ENCODE measurements at regions not wholly inside any gene's neighbourhood (a gene's known extent, or its start where the extent isn't known, plus 50 kb on each side); places are given as distances from the start of the nearest gene placed in this dataset.

GRCh38 chr5:155434267-155434666 lies 420.7 kb downstream of the KIF4B start:
- no peaks in the 10 kb centered on the region for H3K4me1 Mint-ChIP-seq (ENCODE audit: low read depth in 2 of 2)
- H3K27ac Mint-ChIP-seq, result no peak overlapping the region
- H3K36me3 Mint-ChIP-seq (ENCODE audit: insufficient read depth), result no peaks in the 10 kb centered on the region
- peaks cover 0 to 5% of the 10 kb centered on the region in 2 donors for H3K9me3 Mint-ChIP-seq
- DNase-seq (no peak), ATAC-seq (replicated peaks) (no peak)
- peaks cover 0 to 6% of the 10 kb centered on the region in 2 donors for H3K27me3 Mint-ChIP-seq
- H3K4me3 Mint-ChIP-seq, result no peak overlapping the region

- H3K4me1 Mint-ChIP-seq (ENCODE audit: low read depth in 2 of 2), result no peaks in the 10 kb centered on the region
- no peaks in the 10 kb centered on the region for H3K36me3 Mint-ChIP-seq (ENCODE audit: insufficient read depth)
- H3K4me3 Mint-ChIP-seq, result no peak overlapping the region
- DNase-seq, result no peak
- peaks cover 0 to 6% of the 10 kb centered on the region in 2 donors for H3K27me3 Mint-ChIP-seq
- H3K9me3 Mint-ChIP-seq, result peaks cover 0 to 5% of the 10 kb centered on the region in 2 donors
- no peak overlapping the region for H3K27ac Mint-ChIP-seq
- no peak for ATAC-seq (replicated peaks)
These were observed 421.1 kb downstream of the KIF4B start for GRCh38 chr5:155434681-155435080.

GRCh38 chr5:155441849-155442248 lies 428.3 kb downstream of the KIF4B start:
- no peak for DNase-seq
- Mint-ChIP-seq H3K9me3 (peaks cover 3 to 17% of the 10 kb centered on the region in 2 donors), H3K4me1 (ENCODE audit: low read depth in 2 of 2) (no peaks in the 10 kb centered on the region), H3K36me3 (ENCODE audit: insufficient read depth) (no peaks in the 10 kb centered on the region), H3K4me3 (no peak overlapping the region), H3K27ac (no peak overlapping the region), H3K27me3 (no peaks in the 10 kb centered on the region)
- ATAC-seq (replicated peaks), result no peak

- H3K9me3 Mint-ChIP-seq, result peaks cover 0 to 4% of the 10 kb centered on the region in 2 donors
- DNase-seq (no peak), ATAC-seq (replicated peaks) (no peak)
- no peak overlapping the region for H3K4me3 Mint-ChIP-seq
- H3K27ac Mint-ChIP-seq, result no peak overlapping the region
- H3K27me3 Mint-ChIP-seq, result peaks cover 6 to 8% of the 10 kb centered on the region in 2 donors
- no peaks in the 10 kb centered on the region for H3K4me1 Mint-ChIP-seq (ENCODE audit: low read depth in 2 of 2)
- no peaks in the 10 kb centered on the region for H3K36me3 Mint-ChIP-seq (ENCODE audit: insufficient read depth)
These were observed 437.6 kb downstream of the KIF4B start for GRCh38 chr5:155451106-155451505.

- Mint-ChIP-seq H3K36me3 (ENCODE audit: insufficient read depth) (no peaks in the 10 kb centered on the region), H3K9me3 (peaks cover 0 to 4% of the 10 kb centered on the region in 2 donors), H3K27me3 (peaks cover 6% of the 10 kb centered on the region in 2 donors), H3K4me3 (no peak overlapping the region), H3K27ac (no peak overlapping the region), H3K4me1 (ENCODE audit: low read depth in 2 of 2) (no peaks in the 10 kb centered on the region)
- DNase-seq, result no peak
- ATAC-seq (replicated peaks), result no peak
These were observed 442.4 kb downstream of the KIF4B start for GRCh38 chr5:155455791-155456514.

GRCh38 chr5:155459889-155460500 lies 446.4 kb downstream of the KIF4B start:
- H3K36me3 Mint-ChIP-seq (ENCODE audit: insufficient read depth), result no peaks in the 10 kb centered on the region
- no peak overlapping the region for H3K27ac Mint-ChIP-seq

GRCh38 chr5:155460501-155460931 lies 447.0 kb downstream of the KIF4B start:
- H3K27ac Mint-ChIP-seq, result no peak overlapping the region
- H3K4me3 Mint-ChIP-seq, result no peak overlapping the region
- H3K36me3 Mint-ChIP-seq (ENCODE audit: insufficient read depth), result no peaks in the 10 kb centered on the region
- no peaks in the 10 kb centered on the region for H3K4me1 Mint-ChIP-seq (ENCODE audit: low read depth in 2 of 2)
- no peak for DNase-seq
- no peak for ATAC-seq (replicated peaks)
- H3K27me3 Mint-ChIP-seq, result no peaks in the 10 kb centered on the region
- H3K9me3 Mint-ChIP-seq, result no peaks in the 10 kb centered on the region

More at GRCh38 chr5:155459889-155460500, 446.4 kb downstream of the KIF4B start:
- no peak for ATAC-seq (replicated peaks)
- no peak overlapping the region for H3K4me3 Mint-ChIP-seq
- no peaks in the 10 kb centered on the region for H3K27me3 Mint-ChIP-seq
- H3K9me3 Mint-ChIP-seq, result no peaks in the 10 kb centered on the region
- no peaks in the 10 kb centered on the region for H3K4me1 Mint-ChIP-seq (ENCODE audit: low read depth in 2 of 2)
- no peak for DNase-seq

- no peak for ATAC-seq (replicated peaks)
- Mint-ChIP-seq H3K4me3 (no peak overlapping the region), H3K4me1 (ENCODE audit: low read depth in 2 of 2) (no peaks in the 10 kb centered on the region), H3K27ac (no peak overlapping the region), H3K36me3 (ENCODE audit: insufficient read depth) (no peaks in the 10 kb centered on the region), H3K9me3 (no peaks in the 10 kb centered on the region), H3K27me3 (no peaks in the 10 kb centered on the region)
- DNase-seq, result no peak
These were observed 447.7 kb downstream of the KIF4B start for GRCh38 chr5:155461304-155461703.

- DNase-seq (no peak), ATAC-seq (replicated peaks) (no peak)
- H3K36me3 Mint-ChIP-seq (ENCODE audit: insufficient read depth), result no peaks in the 10 kb centered on the region
- H3K9me3 Mint-ChIP-seq, result no peaks in the 10 kb centered on the region
- no peak overlapping the region for H3K4me3 Mint-ChIP-seq
- no peaks in the 10 kb centered on the region for H3K27me3 Mint-ChIP-seq
- H3K4me1 Mint-ChIP-seq (ENCODE audit: low read depth in 2 of 2), result no peaks in the 10 kb centered on the region
- no peak overlapping the region for H3K27ac Mint-ChIP-seq
These were observed 453.3 kb downstream of the KIF4B start for GRCh38 chr5:155466851-155467250.

GRCh38 chr5:155471027-155471426 lies 457.5 kb downstream of the KIF4B start:
- Mint-ChIP-seq H3K27ac (no peak overlapping the region), H3K4me1 (ENCODE audit: low read depth in 2 of 2) (no peaks in the 10 kb centered on the region), H3K4me3 (no peak overlapping the region), H3K36me3 (ENCODE audit: insufficient read depth) (no peaks in the 10 kb centered on the region), H3K9me3 (no peaks in the 10 kb centered on the region), H3K27me3 (no peaks in the 10 kb centered on the region)
- DNase-seq (no peak), ATAC-seq (replicated peaks) (no peak)

- H3K36me3 Mint-ChIP-seq (ENCODE audit: insufficient read depth), result no peaks in the 10 kb centered on the region
These were observed 459.2 kb downstream of the KIF4B start for GRCh38 chr5:155472780-155473179.

GRCh38 chr5:155475318-155475717 lies 461.8 kb downstream of the KIF4B start:
- no peak for DNase-seq
- no peaks in the 10 kb centered on the region for H3K36me3 Mint-ChIP-seq (ENCODE audit: insufficient read depth)

More at GRCh38 chr5:155472780-155473179, 459.2 kb downstream of the KIF4B start:
- no peaks in the 10 kb centered on the region for H3K9me3 Mint-ChIP-seq
- ATAC-seq (replicated peaks) (no peak), DNase-seq (no peak)
- H3K27ac Mint-ChIP-seq, result no peak overlapping the region
- no peaks in the 10 kb centered on the region for H3K27me3 Mint-ChIP-seq
- H3K4me3 Mint-ChIP-seq, result no peak overlapping the region
- H3K4me1 Mint-ChIP-seq (ENCODE audit: low read depth in 2 of 2), result no peaks in the 10 kb centered on the region

GRCh38 chr5:155480731-155481131 lies 467.2 kb downstream of the KIF4B start:
- Mint-ChIP-seq H3K4me1 (ENCODE audit: low read depth in 2 of 2) (no peaks in the 10 kb centered on the region), H3K27me3 (no peaks in the 10 kb centered on the region), H3K36me3 (ENCODE audit: insufficient read depth) (no peaks in the 10 kb centered on the region), H3K4me3 (no peak overlapping the region), H3K27ac (no peak overlapping the region), H3K9me3 (no peaks in the 10 kb centered on the region)
- ATAC-seq (replicated peaks) (no peak), DNase-seq (no peak)

More at GRCh38 chr5:155475318-155475717, 461.8 kb downstream of the KIF4B start:
- Mint-ChIP-seq H3K4me3 (no peak overlapping the region), H3K27ac (no peak overlapping the region), H3K9me3 (no peaks in the 10 kb centered on the region), H3K27me3 (no peaks in the 10 kb centered on the region), H3K4me1 (ENCODE audit: low read depth in 2 of 2) (no peaks in the 10 kb centered on the region)
- ATAC-seq (replicated peaks), result no peak

GRCh38 chr5:155481182-155481581 lies 467.6 kb downstream of the KIF4B start:
- Mint-ChIP-seq H3K27ac (no peak overlapping the region), H3K4me3 (no peak overlapping the region), H3K36me3 (ENCODE audit: insufficient read depth) (no peaks in the 10 kb centered on the region), H3K9me3 (no peaks in the 10 kb centered on the region), H3K4me1 (ENCODE audit: low read depth in 2 of 2) (no peaks in the 10 kb centered on the region), H3K27me3 (no peaks in the 10 kb centered on the region)
- DNase-seq (no peak), ATAC-seq (replicated peaks) (no peak)
